ENCODE measurements at regions not wholly inside any gene's neighbourhood (a gene's known extent, or its start where the extent isn't known, plus 50 kb on each side); places are given as distances from the start of the nearest gene placed in this dataset.

- DNase-seq = peak; percentile 80
Observed at GRCh38 chr1:181142096-181142958, 53.8 kb downstream of the IER5 start.

DNA sequence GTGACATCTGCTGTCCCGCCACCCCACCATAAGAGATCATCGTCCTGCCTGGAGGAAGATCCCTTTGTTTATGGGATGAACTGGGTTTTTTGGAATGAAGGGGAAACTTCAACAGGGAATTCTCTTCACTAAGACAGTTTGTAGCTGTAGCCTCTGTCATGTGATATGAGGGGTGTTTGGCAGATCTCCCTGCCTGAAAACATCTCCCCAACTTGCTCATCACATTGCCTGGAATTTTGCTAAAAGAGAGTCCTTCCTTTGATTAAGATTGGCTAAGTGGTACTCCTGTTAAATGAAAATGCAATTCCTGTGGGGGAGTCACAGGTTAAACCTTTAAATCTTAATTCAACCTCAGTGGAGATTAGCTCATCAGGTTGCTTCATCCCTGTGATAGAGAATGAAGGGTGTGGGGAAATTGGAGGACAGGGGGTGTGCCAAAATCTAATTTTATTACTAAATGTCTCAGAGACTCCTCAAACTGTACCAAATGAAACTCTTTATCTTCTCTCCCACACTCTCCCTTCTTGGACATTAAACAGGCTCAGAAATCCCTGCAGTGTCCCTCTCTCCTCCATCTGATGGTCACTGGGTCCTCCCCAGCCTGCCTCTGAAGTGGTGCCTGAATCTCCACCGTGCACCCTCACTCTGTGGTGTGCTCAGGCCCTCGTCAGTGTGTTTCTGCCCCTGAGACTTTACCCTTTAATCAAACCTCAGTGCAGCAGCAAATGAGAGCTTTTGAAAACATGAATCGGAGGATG lies 54.8 kb downstream of the IER5 start:
- no peak for DNase-seq

DNA sequence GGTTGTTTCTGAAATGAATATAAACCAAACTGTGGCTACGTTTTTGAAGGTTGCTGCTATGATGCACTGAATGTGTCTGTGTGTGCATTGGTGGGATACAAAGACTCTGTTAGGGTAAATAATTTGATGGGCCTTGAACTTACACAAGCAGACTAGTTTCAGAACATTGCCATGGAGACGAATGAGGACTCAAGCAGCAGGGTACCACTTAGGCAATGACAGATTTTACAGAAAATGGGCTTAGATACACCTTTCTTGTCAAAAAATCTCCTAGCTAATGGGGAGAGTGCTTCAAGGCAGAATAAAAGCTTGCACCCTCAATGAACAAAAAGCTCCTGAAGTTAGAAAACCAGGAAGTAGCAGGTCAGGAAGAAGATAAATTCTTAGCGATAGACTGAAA lies 55.7 kb downstream of the IER5 start:
- DNase-seq = no peak

GRCh38 chr1:181148636-181149035 lies 60.1 kb downstream of the IER5 start:
- no peak for DNase-seq

DNA sequence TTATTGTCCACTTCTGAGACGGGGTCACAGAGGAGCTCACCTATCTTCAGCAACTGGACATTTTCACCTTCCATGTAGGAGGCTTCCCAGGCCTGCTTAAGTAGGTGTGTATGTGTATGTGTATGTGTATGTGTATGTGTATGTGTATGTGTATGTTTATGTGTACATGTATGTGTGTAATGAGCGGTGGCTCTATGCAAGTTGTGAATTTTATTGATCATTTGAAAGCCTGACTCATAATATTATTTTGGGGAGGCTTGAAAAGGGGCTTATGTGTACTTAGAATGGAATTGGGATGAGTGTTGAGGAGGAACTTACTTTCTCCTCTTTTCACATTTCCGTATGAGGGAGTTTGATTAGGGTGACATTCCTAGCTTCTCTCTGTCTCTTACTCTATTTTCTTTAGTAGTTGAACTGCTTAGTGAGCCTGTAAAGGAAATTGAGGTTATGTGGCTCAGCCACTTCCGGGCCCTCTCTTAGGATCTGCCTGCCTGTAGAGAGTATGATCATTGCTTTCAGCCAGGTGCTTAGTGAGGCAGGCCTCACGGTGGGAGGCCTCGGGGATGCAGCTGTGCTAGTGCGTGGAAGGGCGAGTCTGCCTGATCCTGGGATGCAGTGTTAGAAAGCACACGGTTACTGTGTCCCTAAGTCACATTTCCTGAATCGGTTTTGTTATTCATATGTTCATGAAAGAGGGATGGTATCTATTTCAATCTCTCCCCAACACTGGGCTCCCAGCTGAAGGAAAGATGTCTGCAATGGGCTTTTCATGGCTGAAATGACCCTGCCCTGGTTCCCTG lies 61.0 kb downstream of the IER5 start:
- DNase-seq = no peak

GRCh38 chr1:181150273-181150672 lies 61.8 kb downstream of the IER5 start:
- no peak for DNase-seq

GRCh38 chr1:181150842-181151241 lies 62.3 kb downstream of the IER5 start:
- no peak for DNase-seq

DNA sequence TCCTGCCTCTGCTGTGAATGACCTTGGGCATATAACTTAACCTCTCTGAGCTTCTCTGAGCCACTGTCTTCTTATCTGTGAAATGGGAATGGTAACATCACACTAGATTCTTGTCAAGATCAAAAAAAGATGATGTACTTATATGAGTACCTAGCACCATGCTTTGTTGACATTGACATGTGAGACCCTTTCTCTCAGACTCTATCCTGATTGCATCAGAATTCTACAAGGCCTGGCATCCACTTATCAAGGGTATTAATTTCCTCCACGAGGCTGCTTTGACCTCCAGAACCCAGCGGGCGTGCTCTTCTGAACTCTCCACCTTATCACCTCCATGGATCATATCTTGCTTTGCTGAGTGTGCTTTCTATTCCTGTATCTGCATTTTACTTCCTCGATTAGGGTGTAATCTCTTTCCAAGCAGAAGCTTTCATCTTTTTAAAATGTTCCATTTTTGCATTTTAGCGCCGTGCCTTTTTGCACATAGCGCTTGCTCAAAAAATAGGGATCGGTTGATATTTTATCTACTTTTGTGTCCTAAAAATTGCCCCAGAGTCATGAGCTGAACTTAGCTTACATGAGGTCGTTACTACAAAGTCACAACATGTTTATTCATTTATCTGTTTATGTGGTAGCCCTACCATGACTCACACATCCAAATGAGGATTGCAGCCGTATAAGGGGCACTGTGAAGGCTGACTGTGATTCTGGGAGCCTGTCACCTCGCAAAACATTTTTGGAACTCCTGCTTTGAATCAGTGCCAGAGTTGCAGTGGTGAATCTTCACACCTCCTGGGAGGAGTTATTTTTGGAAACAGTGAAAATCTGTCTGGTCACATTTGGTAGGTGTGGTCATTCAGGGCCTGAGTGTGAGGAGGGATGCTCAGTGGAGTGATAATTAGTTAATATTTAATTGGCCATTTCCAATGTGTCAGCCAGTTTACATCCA lies 63.2 kb downstream of the IER5 start:
- DNase-seq = no peak

DNA sequence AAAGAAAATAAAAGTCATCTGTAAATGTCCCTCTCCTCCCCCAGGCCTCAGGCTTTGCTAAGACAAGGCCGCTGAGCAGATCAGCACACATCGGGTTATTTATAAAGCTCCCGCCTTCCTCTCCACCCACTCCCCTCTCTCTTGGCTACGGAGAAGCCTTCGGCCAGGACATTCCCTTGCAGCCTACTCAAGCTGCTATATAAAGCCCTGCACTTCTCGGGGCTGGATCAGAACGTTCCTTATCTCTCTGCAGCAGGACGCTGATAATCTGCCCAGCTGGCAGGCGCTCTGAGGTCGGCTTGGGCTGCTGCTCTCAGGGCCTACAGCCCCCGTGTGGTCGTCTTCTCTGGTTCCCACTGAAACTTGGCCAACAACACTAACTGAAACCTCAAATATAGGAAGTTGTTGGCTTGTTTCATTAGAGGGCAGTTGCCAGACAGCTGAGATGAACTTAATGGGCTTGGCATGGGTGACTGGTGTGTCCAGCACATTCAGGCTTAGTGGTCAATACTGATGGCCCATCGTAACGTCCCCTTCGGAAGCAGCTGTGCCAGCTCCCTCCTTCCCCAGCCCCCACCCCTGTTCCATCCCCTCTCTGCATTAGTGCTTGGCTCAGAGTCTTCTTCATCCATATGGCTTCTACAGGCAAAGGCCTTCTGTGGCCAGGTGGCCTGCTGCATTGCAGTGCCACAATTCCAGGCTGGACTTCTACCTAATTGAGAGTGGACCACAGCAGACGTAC lies 64.6 kb downstream of the IER5 start:
- no peak for DNase-seq

DNA sequence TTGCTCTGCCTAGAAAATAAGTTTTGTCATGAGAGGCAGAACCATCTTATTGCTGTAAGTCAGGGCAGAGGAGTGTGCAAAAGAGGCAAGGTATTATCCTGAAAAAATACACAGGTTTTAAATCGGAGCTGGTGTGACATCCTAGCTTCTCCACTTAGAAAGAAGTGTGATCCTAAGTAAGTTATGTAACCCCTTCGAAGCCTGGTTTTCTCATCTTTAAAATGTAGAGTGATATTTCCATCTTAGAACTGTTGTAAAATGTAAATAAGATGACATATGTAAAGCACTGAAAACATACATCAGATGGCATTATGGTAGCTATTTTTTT lies 65.1 kb downstream of the IER5 start:
- DNase-seq = no peak

GRCh38 chr1:181155339-181155738 lies 66.8 kb downstream of the IER5 start:
- no peak for DNase-seq

GRCh38 chr1:181159451-181160140 lies 71.1 kb downstream of the IER5 start:
- DNase-seq = no peak

DNA sequence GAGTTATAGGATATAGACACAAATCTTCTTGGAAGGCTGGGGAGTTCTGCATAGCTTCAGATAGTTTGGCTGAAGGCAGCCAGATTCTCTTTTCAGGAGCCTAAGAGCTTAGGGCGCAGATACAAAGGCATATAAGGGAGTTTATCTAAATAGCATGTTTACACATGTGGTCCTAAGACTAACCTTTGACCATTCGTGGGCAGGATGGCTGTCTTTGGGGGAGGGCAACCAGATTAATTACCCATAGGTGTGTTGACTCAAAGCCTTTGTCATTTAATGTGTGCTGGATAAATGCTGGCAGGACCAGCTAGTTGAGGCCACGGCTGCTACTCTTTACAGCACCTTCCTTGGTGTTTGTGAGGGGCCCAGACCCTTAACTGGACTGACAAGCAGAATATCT lies 71.8 kb downstream of the IER5 start:
- no peak for DNase-seq

DNA sequence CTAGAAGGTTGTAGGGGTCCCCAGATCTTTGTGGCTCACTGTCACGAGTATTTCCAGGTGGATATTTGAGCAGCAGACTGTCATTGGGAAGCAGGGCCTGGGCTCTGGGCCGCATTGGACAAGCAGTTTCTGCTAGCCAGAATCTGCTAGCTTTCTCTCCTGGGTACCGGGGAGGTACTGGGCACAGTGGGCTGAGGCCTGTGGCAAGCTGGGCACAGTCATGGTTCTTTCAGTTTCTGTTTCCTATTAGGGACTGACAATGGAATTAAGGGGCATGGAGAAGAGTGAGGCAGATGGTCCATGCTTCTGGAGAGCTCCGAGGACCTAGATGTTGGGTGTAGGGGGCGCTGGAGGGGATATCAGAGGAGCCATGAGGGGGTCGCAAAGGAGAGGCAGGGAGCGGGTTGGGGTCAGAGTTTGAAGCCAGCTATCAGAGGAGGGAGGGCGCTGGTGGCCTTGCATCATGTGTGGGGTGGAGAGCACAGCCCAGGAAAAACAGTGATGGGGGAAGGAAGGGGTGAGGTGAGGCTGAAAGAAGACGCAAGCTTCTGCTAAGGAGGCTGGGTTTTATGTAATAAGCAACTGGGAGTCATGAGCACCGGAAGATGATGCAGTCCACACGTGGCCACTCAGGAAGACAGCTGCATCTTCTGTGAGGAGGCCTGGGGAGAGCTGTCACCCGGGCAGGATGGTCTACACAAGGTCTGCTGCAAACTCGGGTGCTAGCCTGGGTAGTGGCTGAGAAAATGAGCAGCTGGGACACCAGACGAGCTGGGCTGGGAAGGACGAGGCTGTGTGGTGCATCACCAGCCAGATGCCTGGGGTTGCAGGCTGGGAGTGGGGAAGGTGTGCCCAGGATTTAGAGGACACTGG lies 72.7 kb downstream of the IER5 start:
- no peak for DNase-seq

DNA sequence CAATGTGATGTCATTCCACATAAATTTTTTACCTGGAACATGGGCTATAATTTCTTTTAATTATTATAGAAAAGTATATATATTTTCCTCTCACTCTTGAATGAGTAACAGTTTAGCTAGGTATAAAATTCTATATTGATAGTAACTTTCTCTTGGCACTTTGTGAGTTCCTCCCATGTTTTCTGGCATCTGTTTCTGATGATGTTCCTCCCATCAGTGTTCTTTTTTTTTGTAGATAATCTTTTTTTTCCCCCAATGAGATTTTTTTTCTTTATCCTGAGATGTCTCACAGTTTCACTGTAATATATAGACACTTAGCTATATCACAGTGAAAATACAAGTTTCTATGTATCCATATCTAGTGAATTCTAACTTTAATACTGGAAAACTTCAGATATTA lies 75.2 kb downstream of the IER5 start:
- no peak for DNase-seq

DNA sequence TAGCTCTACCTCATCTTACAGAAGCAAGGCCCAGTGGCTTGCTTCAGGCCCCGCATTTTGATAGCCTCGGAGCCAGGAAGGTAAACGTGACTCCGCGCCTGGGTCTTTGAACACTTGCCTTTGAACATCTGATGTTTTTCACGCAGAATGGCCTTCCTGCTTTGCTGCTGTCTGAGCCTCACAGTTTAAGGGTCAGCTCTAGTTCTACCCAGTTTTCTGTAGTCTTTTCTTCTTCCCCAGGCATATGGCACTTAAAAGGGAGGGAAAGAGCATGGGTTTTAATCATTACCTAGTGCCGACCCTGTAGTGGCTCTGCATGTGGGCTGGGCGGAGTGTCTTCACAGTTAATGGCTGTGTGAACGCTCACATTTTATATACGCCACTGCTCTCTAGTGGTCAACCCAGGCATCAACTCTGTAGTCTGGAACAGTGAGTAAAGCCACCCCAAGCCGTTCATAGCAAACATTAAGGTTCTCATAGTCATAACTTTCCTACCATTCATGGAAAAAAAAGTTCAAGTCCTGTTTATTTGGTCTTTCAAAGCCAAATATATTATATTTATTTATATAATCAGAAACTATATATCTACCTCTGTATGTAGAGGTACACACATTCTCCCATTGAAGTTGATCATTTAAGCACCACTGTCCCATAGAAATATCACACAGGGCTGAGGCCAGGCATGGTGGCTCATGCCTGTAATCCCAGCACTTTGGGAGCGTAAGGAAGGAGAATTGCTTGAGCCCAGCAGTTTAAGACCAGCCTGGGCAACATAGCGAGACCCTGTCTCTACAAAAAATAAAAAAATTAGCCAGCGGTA lies 78.1 kb downstream of the IER5 start:
- DNase-seq = peak; percentile 70

DNA sequence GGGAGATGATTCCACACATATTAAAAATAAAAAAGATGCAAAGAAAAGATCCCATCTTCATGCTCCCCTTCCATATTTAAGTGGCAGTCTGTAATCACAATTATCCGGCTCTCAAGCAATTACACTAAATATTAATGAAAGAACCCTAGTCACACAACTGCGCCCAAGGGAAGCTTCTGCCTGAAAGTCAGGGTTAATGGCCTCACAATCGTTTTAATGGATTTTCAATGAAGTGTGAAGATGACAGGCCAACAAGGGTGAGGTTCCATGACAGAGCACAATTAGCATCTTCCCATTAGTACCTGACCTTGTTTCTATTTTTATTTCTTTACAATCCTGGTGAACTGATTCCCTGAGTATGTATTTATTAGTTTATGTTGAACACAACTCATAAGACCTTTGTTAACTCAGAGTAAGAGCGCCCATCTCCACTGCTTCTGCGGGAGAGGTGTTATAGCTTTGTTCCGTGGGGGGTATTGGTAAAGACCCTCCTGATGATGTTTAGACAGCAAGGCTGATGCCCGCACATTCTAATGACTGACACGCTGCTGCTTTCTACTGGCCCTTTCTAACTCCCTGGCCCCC lies 80.9 kb downstream of the IER5 start:
- DNase-seq = peak; percentile 28

DNA sequence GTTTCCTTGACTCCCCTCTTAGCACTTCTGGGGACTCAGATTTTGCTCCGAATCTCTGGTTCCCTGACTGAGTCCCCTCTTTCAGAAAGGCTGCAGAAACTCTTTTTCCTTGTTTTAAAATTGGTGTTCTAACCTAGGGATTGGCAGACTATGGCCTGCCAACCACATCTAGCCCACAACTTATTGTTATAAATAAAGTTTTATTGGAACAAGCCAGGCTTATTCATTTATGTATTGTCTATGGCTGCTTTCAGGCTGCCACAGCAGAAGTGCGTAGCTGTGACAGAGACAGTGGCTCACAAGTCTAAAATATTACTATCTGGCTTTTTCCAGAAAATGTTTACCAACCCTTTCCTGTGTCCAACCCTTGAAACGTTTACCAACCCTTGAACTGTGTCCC lies 81.7 kb downstream of the IER5 start:
- no peak for DNase-seq

GRCh38 chr1:181172082-181172481 lies 83.6 kb downstream of the IER5 start:
- no peak for DNase-seq
